Esophagus squamous epithelium (tissue), 5 donors: ENCODE measurements at regions not wholly inside any gene's neighbourhood (a gene's known extent, or its start where the extent isn't known, plus 50 kb on each side); places are given as distances from the start of the nearest gene placed in this dataset.
"Not testable (repeated sequence)": the region's sequence is repeated elsewhere in the genome, so short reads cannot be mapped to it uniquely, and the experiment has no call there.

Experiments used
- DNase-seq: peaks from one replicate; lab custom pipeline; 2025; lab: John Stamatoyannopoulos, UW
- H3K27ac ChIP-seq, 4 donors: fragments of 200-600 bp; sonication (generic); one replicate each; pipeline ENCODE4 v1.5.1; 2016 to 2019; ENCODE audit warnings: mild to moderate bottlenecking in 1 of 4
- H3K27me3 ChIP-seq, 4 donors: fragments of 200-600 bp; sonication (generic); 1 replicate in 3 of 4; 2 replicates in 1 of 4; pipeline versions ENCODE4 v1.5.1 to v1.6.0; 2017 to 2021; ENCODE audit warnings: antibody characterized with exemption in 1 of 4
- H3K36me3 ChIP-seq, 3 donors: fragments of 200-600 bp; sonication (generic); one replicate each; pipeline ENCODE4 v1.5.1; 2016 to 2019
- H3K4me1 ChIP-seq, 3 donors: fragments of 200-600 bp; sonication (generic); one replicate each; pipeline ENCODE4 v1.5.1; 2017 to 2019
- H3K4me3 ChIP-seq, 4 donors: fragments of 200-600 bp; sonication (generic); 1 replicate in 3 of 4; 2 replicates in 1 of 4; pipeline ENCODE4 v1.5.1; 2016 to 2019; ENCODE audit warnings: mild to moderate bottlenecking in 2 of 4, moderate library complexity in 1 of 4
- H3K9me3 ChIP-seq, 3 donors: fragments of 200-600 bp; sonication (generic); one replicate each; pipeline ENCODE4 v1.5.1; 2016 to 2019
- CTCF ChIP-seq, 6 experiments: fragments of 450-650 bp in 4 of 6; fragments of 200-600 bp in 2 of 6; sonication (generic) in 2 of 6; IDR thresholded peaks; one replicate each; pipeline ENCODE4 v1.5.1; 2016 to 2019; ENCODE audit warnings: antibody characterized with exemption in 6 of 6, mild to moderate bottlenecking in 4 of 6, moderate library complexity in 4 of 6
- POLR2A ChIP-seq, 4 donors: fragments of 450-650 bp; IDR thresholded peaks; one replicate each; pipeline ENCODE4 v1.6.1; 2017; ENCODE audit warnings: antibody characterized with exemption in 4 of 4, mild to moderate bottlenecking in 4 of 4, moderate library complexity in 3 of 4
- WGBS, 2 donors: methylation state at CpG; one replicate each; pipeline ENCODE4 v1.1.5; 2018; 5-methylcytosine and 5-hydroxymethylcytosine counted together
- intact Hi-C: fragments of 100-400 bp; cut with DNase I; formaldehyde crosslinking; loops from one replicate; pipeline ENCODE4 v1.15.0; 2022
- donor health status: DM: yes; HTN: yes; CAD: no.

GRCh38 chr1:116195077-116195868, 84.1 kb downstream of the MAB21L3 start:
- Histone ChIP-seq H3K36me3 (no peaks in the 10 kb centered on the region), H3K27me3 (no peaks in the 10 kb centered on the region), H3K4me1 (peaks cover 0 to 14% (median 0%) of the 10 kb centered on the region in 3 donors), H3K9me3 (no peaks in the 10 kb centered on the region), H3K4me3 (no peak overlapping the region), H3K27ac (no peak overlapping the region)
- TF ChIP-seq POLR2A (IDR thresholded peaks at IDR 0.05) (no peak), CTCF (IDR thresholded peaks at IDR 0.05) (no peak)
- intact Hi-C loops: no loop called here
- DNase-seq: no peak
- WGBS, 2 donors: 3 to 16% methylated on average over 1 of the region's 1 CpG

DNA sequence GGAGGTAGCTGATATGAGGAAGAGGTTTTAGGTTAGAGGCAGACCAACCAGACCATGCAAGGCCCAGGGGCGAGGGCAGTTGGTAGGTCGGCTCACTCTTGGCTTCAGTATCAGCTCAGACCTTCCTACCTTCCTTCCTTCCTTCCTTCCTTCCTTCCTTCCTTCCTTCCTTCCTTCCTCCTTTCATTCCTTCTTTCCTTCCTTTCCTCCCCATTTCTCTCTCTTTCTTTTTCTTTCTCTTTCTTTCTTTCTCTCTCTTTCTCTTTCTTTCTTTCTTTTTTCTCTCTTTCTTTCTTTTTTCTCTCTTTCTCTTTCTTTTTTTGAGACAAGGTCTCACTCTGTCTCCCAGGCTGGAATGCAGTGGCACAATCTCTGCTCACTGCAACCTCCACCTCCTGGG, 89.1 kb downstream of the MAB21L3 start:
- H3K27ac ChIP-seq, H3K9me3 ChIP-seq, H3K4me3 ChIP-seq, H3K36me3 ChIP-seq, intact Hi-C loops, H3K4me1 ChIP-seq, DNase-seq: not testable (repeated sequence)
- H3K27me3 ChIP-seq: peaks cover 0 to 13% (median 0%) of the 10 kb centered on the region in 4 donors
- WGBS, 2 donors: 83 to 84% methylated on average over 2 of the region's 2 CpGs

GRCh38 chr1:116201911-116202310, 90.7 kb downstream of the MAB21L3 start:
- no peaks in the 10 kb centered on the region for H3K9me3 ChIP-seq
- intact Hi-C loops: no loop called here
- no peaks in the 10 kb centered on the region for H3K4me1 ChIP-seq
- H3K36me3 ChIP-seq: no peaks in the 10 kb centered on the region
- DNase-seq: no peak
- 86 to 88% methylated on average over 3 of the region's 3 CpGs for WGBS, 2 donors
- no peak overlapping the region for H3K4me3 ChIP-seq
- H3K27ac ChIP-seq: no peak overlapping the region
- TF ChIP-seq CTCF (IDR thresholded peaks at IDR 0.05) (no peak), POLR2A (IDR thresholded peaks at IDR 0.05) (no peak)
- peaks cover 0 to 13% (median 0%) of the 10 kb centered on the region in 4 donors for H3K27me3 ChIP-seq

DNA sequence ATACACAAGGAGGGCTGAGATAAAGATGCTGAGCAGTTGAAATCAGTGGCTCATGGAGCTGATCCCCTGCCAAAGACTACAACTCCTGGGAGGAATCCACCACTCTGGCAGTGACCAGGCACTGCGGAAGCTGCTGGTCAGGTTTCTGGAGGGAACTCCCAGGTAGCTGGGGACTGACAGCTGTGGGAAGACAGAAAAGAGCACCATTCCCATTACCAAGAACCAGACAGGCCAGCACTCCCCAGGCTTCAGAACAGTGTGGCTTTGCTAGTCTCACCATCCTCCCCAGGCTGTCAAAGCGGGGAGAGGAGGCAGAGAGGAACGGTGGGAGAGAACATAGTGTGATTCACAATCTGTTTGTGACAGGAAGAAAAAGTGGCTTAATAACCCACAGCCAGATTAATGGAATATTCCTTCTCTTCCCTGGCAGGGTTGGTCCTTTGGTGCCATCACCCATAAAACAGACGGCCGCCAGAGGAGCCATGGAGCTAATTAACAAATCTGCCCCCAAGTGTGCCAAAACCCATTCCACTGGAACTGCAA, 92.1 kb downstream of the MAB21L3 start:
- intact Hi-C loops: no loop called here
- 73 to 76% methylated on average over 5 of the region's 5 CpGs for WGBS, 2 donors
- Histone ChIP-seq H3K9me3 (no peaks in the 10 kb centered on the region), H3K36me3 (no peaks in the 10 kb centered on the region), H3K4me1 (no peaks in the 10 kb centered on the region), H3K4me3 (no peak overlapping the region), H3K27ac (no peak overlapping the region), H3K27me3 (peaks cover 0 to 13% (median 0%) of the 10 kb centered on the region in 4 donors)
- DNase-seq: no peak
- no peak for TF ChIP-seq POLR2A (IDR thresholded peaks at IDR 0.05)
- TF ChIP-seq CTCF (IDR thresholded peaks at IDR 0.05): no peak

DNA sequence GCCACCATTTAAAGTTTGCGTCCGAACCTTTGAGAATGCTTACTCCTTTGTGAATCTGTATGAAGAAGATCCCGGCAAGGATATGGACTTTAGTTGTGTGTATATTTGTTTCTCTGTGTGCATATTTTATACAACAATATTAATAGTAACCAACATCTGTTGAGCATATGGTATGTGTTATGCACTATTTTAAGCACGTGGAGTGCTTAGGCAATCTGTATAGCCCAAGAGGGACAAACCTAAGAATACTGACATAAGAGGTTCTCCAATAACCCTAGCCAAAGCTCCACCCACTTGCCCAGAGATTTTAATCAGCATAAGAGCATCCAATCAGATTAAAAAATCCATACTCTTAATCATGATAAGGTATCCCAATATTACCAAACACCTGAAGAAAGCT, 92.7 kb downstream of the MAB21L3 start:
- intact Hi-C loops: no loop called here
- WGBS, 2 donors: 62 to 85% methylated on average over 4 of the region's 4 CpGs
- Histone ChIP-seq H3K27me3 (peaks cover 0 to 13% (median 0%) of the 10 kb centered on the region in 4 donors), H3K36me3 (no peaks in the 10 kb centered on the region), H3K9me3 (no peaks in the 10 kb centered on the region), H3K27ac (no peak overlapping the region), H3K4me1 (no peaks in the 10 kb centered on the region), H3K4me3 (no peak overlapping the region)
- TF ChIP-seq POLR2A (IDR thresholded peaks at IDR 0.05) (no peak), CTCF (IDR thresholded peaks at IDR 0.05) (no peak)
- DNase-seq: no peak
